Sigmoid colon (tissue), 6 donors: ENCODE measurements at regions not wholly inside any gene's neighbourhood (a gene's known extent, or its start where the extent isn't known, plus 50 kb on each side); places are given as distances from the start of the nearest gene placed in this dataset.

ENCODE experiments used
- DNase-seq: peaks from one replicate; pipeline ENCODE4 v3.0.0-alpha.2; 2019
- H3K27ac ChIP-seq, 4 donors: fragments of 200-600 bp; sonication (generic); one replicate each; pipeline ENCODE4 v1.5.1; 2016 to 2019; ENCODE audit warnings: mild to moderate bottlenecking in 1 of 4
- H3K27me3 ChIP-seq, 3 donors: fragments of 200-600 bp; sonication (generic); one replicate each; pipeline ENCODE4 v1.5.1; 2019; ENCODE audit warnings: mild to moderate bottlenecking in 1 of 3
- H3K36me3 ChIP-seq, 4 donors: fragments of 200-600 bp; sonication (generic); one replicate each; pipeline ENCODE4 v1.5.1; 2016 to 2019
- H3K4me1 ChIP-seq, 4 donors: fragments of 200-600 bp; sonication (generic); one replicate each; pipeline ENCODE4 v1.5.1; 2017 to 2019
- H3K4me3 ChIP-seq, 4 donors: fragments of 200-600 bp; sonication (generic); one replicate each; pipeline ENCODE4 v1.5.1; 2017 to 2019; ENCODE audit warnings: mild to moderate bottlenecking in 2 of 4, moderate library complexity in 1 of 4
- H3K9me3 ChIP-seq, 4 donors: fragments of 200-600 bp in 3 of 4; sonication (generic) in 3 of 4; one replicate each; pipeline versions ENCODE4 v1.5.1 to v1.6.1; 2013 to 2019
- CTCF ChIP-seq, 4 experiments: fragments of 450-650 bp in 3 of 4; fragments of 200-600 bp in 1 of 4; IDR thresholded peaks; one replicate each; pipeline ENCODE4 v1.5.1; 2016 to 2019; ENCODE audit warnings: antibody characterized with exemption in 4 of 4, mild to moderate bottlenecking in 3 of 4, moderate library complexity in 2 of 4
- EP300 ChIP-seq, 4 donors: sonication (generic); formaldehyde crosslinking; IDR thresholded peaks; one replicate each; pipeline ENCODE4 v1.6.1; 2017; ENCODE audit warnings: antibody characterized with exemption in 4 of 4
- POLR2A ChIP-seq, 2 donors: fragments of 450-650 bp; IDR thresholded peaks; one replicate each; pipeline ENCODE4 v1.6.1; 2016; ENCODE audit warnings: antibody characterized with exemption in 2 of 2, mild to moderate bottlenecking in 2 of 2, moderate library complexity in 2 of 2
- POLR2AphosphoS5 ChIP-seq, 4 donors: sonication (generic); formaldehyde crosslinking; IDR thresholded peaks; one replicate each; pipeline ENCODE4 v1.6.1; 2017; ENCODE audit warnings: antibody characterized with exemption in 4 of 4
- WGBS, 2 donors: extraction: QIAGEN DNeasy Blood & Tissue Kit; methylation state at CpG; one replicate each; pipeline ENCODE4 v1.1.7; 2013; 5-methylcytosine and 5-hydroxymethylcytosine counted together
- intact Hi-C: fragments of 100-400 bp; cut with DNase I; formaldehyde crosslinking; loops from one replicate; pipeline ENCODE4 v1.15.1; 2023
- donor health status: healthy with polysubstance abuse.
- donor health status: healthy.

GRCh38 chr13:80132741-80133601 lies 208.0 kb downstream of the SPRY2 start:
- H3K9me3 ChIP-seq = no peaks in the 10 kb centered on the region
- peak overlapping the region in 3 of 4 donors; percentile 6 to 26 (median 10) for H3K4me3 ChIP-seq
- WGBS, 2 donors = 6 to 38% methylated on average over 11 of the region's 11 CpGs
- no peaks in the 10 kb centered on the region for H3K36me3 ChIP-seq
- H3K4me1 ChIP-seq = peaks cover 0 to 22% (median 7%) of the 10 kb centered on the region in 4 donors
- H3K27ac ChIP-seq = peak overlapping the region; percentile 57 to 68 (median 58)
- peak; percentile 70 for DNase-seq
- H3K27me3 ChIP-seq = no peaks in the 10 kb centered on the region
- TF ChIP-seq POLR2A (IDR thresholded peaks at IDR 0.05) (no peak), EP300 (IDR thresholded peaks at IDR 0.05) (no peak), CTCF (IDR thresholded peaks at IDR 0.05) (no peak), POLR2AphosphoS5 (IDR thresholded peaks at IDR 0.05) (peak in 3 of 4 donors; percentile 17 to 46 (median 17))
- intact Hi-C loops = no loop called here

GRCh38 chr13:80131204-80131603 lies 209.7 kb downstream of the SPRY2 start:
- Histone ChIP-seq H3K36me3 (no peaks in the 10 kb centered on the region), H3K27ac (peak overlapping the region; percentile 6 to 68 (median 41)), H3K9me3 (no peaks in the 10 kb centered on the region), H3K27me3 (no peaks in the 10 kb centered on the region), H3K4me3 (peak overlapping the region in 3 of 4 donors; percentile 3 to 23 (median 22)), H3K4me1 (peaks cover 0 to 22% (median 7%) of the 10 kb centered on the region in 4 donors)
- peak; percentile 80 for DNase-seq
- 6 to 32% methylated on average over 4 of the region's 4 CpGs for WGBS, 2 donors
- TF ChIP-seq POLR2AphosphoS5 (IDR thresholded peaks at IDR 0.05) (peak in 2 of 4 donors; percentile 14), POLR2A (IDR thresholded peaks at IDR 0.05) (no peak), CTCF (IDR thresholded peaks at IDR 0.05) (no peak)
- intact Hi-C loops = no loop called here

- TF ChIP-seq EP300 (IDR thresholded peaks at IDR 0.05) (no peak), CTCF (IDR thresholded peaks at IDR 0.05) (no peak), POLR2AphosphoS5 (IDR thresholded peaks at IDR 0.05) (no peak)
- 82 to 84% methylated on average over 1 of the region's 1 CpG for WGBS, 2 donors
- Histone ChIP-seq H3K4me1 (no peaks in the 10 kb centered on the region), H3K4me3 (no peak overlapping the region), H3K27me3 (no peaks in the 10 kb centered on the region), H3K9me3 (no peaks in the 10 kb centered on the region), H3K36me3 (no peaks in the 10 kb centered on the region), H3K27ac (no peak overlapping the region)
- no peak for DNase-seq
- intact Hi-C loops = no loop called here
Measured at GRCh38 chr13:80126389-80127068, 214.4 kb downstream of the SPRY2 start.

- DNase-seq = no peak
- no peaks in the 10 kb centered on the region for H3K4me1 ChIP-seq
- 69 to 90% methylated on average over 3 of the region's 3 CpGs for WGBS, 2 donors
- H3K9me3 ChIP-seq = no peaks in the 10 kb centered on the region
- no peak overlapping the region for H3K27ac ChIP-seq
- TF ChIP-seq CTCF (IDR thresholded peaks at IDR 0.05) = no peak
- no peak overlapping the region for H3K4me3 ChIP-seq
- intact Hi-C loops = no loop called here
- H3K36me3 ChIP-seq = no peaks in the 10 kb centered on the region
- no peaks in the 10 kb centered on the region for H3K27me3 ChIP-seq
Measured at GRCh38 chr13:80123945-80124344, 217.0 kb downstream of the SPRY2 start.
